ENCODE measurements at regions not wholly inside any gene's neighbourhood (a gene's known extent, or its start where the extent isn't known, plus 50 kb on each side); places are given as distances from the start of the nearest gene placed in this dataset.
"Not testable (repeated sequence)": the region's sequence is repeated elsewhere in the genome, so short reads cannot be mapped to it uniquely, and the experiment has no call there.

DNA sequence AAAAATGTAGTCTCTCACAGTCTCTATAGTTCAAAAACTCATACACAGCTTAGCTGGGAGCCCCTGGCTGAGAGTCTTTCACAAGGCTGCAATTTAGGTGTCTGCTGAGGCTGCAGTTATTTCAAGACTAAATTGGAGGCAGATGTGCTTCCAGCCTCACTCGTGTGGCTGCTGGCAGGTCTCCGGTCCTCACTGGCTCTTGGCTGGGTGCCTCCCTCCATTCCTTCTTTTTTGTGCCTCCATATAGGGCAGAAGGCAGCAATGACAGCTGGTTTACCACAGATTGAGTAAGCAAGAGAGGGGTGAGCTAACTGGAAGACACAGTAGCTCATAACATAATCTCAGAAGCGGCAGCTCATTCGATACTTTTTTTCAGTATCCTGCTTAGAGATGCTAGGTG is 2167.7 kb upstream of the WWC1 start:
- Histone ChIP-seq H3K27me3 (no peaks in the 10 kb centered on the region), H3K9me3 (no peaks in the 10 kb centered on the region), H3K4me3 (no peak overlapping the region), H3K4me1 (no peaks in the 10 kb centered on the region), H3K27ac (no peak overlapping the region), H3K36me3 (no peaks in the 10 kb centered on the region)
- TF ChIP-seq, protein P1, sequence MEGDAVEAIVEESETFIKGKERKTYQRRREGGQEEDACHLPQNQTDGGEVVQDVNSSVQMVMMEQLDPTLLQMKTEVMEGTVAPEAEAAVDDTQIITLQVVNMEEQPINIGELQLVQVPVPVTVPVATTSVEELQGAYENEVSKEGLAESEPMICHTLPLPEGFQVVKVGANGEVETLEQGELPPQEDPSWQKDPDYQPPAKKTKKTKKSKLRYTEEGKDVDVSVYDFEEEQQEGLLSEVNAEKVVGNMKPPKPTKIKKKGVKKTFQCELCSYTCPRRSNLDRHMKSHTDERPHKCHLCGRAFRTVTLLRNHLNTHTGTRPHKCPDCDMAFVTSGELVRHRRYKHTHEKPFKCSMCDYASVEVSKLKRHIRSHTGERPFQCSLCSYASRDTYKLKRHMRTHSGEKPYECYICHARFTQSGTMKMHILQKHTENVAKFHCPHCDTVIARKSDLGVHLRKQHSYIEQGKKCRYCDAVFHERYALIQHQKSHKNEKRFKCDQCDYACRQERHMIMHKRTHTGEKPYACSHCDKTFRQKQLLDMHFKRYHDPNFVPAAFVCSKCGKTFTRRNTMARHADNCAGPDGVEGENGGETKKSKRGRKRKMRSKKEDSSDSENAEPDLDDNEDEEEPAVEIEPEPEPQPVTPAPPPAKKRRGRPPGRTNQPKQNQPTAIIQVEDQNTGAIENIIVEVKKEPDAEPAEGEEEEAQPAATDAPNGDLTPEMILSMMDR (IDR thresholded peaks at IDR 0.05): no peak
- DNase-seq (ENCODE audit: low spot score): no peak

DNA sequence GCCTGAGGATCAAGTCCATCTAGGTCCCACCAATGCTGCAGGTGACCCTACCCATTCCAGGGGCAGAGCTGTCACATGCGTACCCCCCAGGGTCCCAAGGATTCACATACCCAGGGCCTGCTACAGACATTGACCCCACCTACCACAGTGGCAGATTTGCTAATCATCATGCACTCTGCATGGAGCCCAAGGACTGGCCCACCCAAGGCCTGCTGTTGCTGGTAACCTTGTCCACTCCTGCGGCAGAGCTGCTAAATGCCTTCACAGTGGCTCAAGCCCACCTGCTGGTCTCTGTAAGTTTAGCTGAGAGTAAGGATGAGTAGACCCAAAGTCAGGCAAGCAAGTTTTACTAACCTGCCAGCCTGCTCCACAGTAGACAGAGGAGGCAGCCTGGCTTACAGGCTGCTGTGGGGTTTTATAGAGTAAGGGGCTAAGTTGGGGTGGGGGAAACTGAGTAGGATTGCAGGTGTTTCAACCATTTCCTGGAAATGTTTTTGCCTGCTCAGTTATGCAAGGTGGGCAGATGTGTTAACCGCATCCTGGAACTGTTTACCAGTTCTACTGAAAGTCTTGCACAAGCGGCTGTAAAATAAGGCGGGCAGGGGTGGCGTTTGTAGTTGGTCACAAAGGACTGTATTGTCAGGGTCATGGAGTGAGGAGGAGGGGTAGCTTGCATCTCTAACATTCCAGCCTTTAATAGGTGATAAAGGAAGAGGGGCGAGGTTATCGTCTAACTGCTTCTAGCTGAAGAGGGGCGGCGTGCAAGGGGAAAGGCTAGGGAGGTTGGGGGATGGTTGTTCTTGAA is 2163.5 kb upstream of the WWC1 start:
- Histone ChIP-seq H3K36me3 (no peaks in the 10 kb centered on the region), H3K27me3 (no peaks in the 10 kb centered on the region), H3K27ac (no peak overlapping the region), H3K4me1 (no peaks in the 10 kb centered on the region), H3K4me3 (no peak overlapping the region), H3K9me3 (no peaks in the 10 kb centered on the region)
- DNase-seq (ENCODE audit: low spot score): no peak
- TF ChIP-seq, protein P1 (IDR thresholded peaks at IDR 0.05): no peak

DNA sequence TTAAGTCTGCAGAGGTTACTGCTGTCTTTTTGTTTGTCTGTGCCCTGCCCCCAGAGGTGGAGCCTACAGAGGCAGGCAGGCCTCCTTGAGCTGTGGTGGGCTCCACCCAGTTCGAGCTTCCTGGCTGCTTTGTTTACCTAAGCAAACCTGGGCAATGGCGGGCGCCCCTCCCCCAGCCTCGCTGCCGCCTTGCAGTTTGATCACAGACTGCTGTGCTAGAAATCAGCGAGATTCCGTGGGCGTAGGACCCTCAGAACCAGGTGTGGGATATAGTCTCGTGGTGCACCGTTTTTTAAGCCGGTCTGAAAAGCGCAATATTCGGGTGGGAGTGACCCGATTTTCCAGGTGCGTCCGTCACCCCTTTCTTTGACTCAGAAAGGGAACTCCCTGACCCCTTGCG is 2146.3 kb upstream of the WWC1 start:
- not testable (repeated sequence) for H3K4me3 ChIP-seq; DNase-seq (ENCODE audit: low spot score); H3K9me3 ChIP-seq; H3K4me1 ChIP-seq; H3K36me3 ChIP-seq; H3K27ac ChIP-seq; H3K27me3 ChIP-seq

DNA sequence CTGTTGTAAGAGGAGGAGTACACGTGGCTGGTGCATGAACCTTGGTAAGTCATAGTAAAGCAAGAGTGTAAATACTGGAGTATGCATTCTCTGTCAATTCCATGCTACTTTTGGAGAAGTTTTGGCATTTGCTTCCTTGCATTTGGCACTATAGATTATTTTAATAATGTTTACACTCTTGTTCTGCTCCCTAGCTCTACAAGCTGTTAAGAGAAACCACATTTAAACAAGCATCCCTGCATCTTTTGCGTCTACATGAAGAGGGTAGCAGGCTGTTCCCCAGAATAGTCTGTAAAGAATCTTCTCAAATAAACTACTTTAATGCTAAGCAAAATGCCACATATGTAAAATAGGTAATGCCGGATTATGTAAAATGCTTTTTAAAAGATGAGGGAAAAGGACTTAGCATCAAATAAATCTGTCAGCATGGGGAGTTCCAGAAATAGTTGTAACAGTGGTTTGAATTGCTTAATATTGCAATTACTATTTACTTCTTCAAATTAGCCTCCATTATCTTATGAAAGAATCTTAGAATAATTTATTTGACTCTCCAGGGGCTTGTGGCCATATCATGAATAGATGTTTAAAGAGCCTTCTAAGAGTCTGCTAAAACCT is 2127.3 kb upstream of the WWC1 start:
- no peak for DNase-seq (ENCODE audit: low spot score)
- Histone ChIP-seq H3K4me1 (no peaks in the 10 kb centered on the region), H3K36me3 (no peaks in the 10 kb centered on the region), H3K27me3 (no peaks in the 10 kb centered on the region), H3K9me3 (no peaks in the 10 kb centered on the region), H3K27ac (no peak overlapping the region), H3K4me3 (no peak overlapping the region)
- TF ChIP-seq, protein P1 (IDR thresholded peaks at IDR 0.05): no peak

DNA sequence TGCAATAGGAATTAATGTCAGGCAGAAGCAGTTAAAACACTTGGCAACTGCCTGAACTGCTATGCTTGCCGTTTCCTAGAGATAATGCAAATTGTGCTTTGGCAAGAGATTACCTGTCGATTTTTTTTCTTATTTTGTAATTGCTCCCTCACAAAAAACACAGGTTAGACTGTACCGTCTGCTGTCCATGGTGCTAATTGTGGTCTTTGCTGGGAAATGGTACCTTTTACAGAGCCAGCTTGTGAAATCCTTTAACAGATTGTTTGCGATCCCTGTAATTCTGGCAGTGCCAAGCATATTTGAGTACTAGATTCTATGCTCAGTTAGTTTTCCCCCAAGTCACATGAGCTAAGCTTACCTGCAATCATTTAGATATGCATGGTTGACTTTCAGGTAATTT is 2125.8 kb upstream of the WWC1 start:
- Histone ChIP-seq H3K4me1 (no peaks in the 10 kb centered on the region), H3K27me3 (no peaks in the 10 kb centered on the region), H3K36me3 (no peaks in the 10 kb centered on the region), H3K9me3 (no peaks in the 10 kb centered on the region), H3K27ac (no peak overlapping the region), H3K4me3 (no peak overlapping the region)
- no peak for DNase-seq (ENCODE audit: low spot score)
- TF ChIP-seq, protein P1 (IDR thresholded peaks at IDR 0.05): no peak

DNA sequence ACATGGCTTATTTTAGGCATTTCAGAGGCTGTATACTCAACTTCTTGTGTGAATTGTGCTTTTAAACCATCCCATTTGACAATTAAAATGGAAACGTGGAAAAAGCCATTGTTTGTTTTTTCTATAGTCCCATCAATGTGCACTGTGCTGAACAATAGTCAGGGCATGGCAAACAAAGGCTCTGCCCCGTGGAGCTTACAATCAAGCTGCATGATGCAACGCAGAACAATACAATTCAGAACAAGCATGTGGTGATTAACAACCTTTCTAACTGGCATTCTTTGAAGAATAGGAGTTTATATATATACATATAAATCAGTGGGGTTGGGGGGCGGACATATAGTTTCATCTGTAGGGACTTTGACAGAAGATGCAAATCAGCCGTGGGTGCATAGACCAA is 2125.4 kb upstream of the WWC1 start:
- Histone ChIP-seq H3K27me3 (no peaks in the 10 kb centered on the region), H3K36me3 (no peaks in the 10 kb centered on the region), H3K27ac (no peak overlapping the region), H3K9me3 (no peaks in the 10 kb centered on the region), H3K4me1 (no peaks in the 10 kb centered on the region), H3K4me3 (no peak overlapping the region)
- TF ChIP-seq, protein P1 (IDR thresholded peaks at IDR 0.05): no peak
- no peak for DNase-seq (ENCODE audit: low spot score)
